Loucy (cell line): ENCODE measurements at regions not wholly inside any gene's neighbourhood (a gene's known extent, or its start where the extent isn't known, plus 50 kb on each side); places are given as distances from the start of the nearest gene placed in this dataset.

Experiments
- H2AFZ ChIP-seq: fragments of 200-600 bp; sonication (generic); 2 replicates; pipeline ENCODE4 v1.6.0; 2016; ENCODE audit warnings: antibody characterized with exemption, mild to moderate bottlenecking, low read length, moderate library complexity
- H3F3A ChIP-seq: fragments of 200-600 bp; 2 replicates; pipeline ENCODE4 v1.6.0; 2016; ENCODE audit warnings: antibody characterized with exemption, low read depth, mild to moderate bottlenecking
- H3K27me3 ChIP-seq: fragments of 200-600 bp; sonication (generic); 2 replicates; pipeline ENCODE4 v1.6.1; 2014; ENCODE audit warnings: low read length, mild to moderate bottlenecking; ENCODE audit not compliant: insufficient read depth, poor library complexity, severe bottlenecking
- H3K36me3 ChIP-seq: fragments of 200-600 bp; sonication (generic); 2 replicates; pipeline ENCODE4 v1.6.1; 2016; ENCODE audit warnings: low read length; ENCODE audit not compliant: insufficient read depth
- H3K4me1 ChIP-seq: fragments of 200-600 bp; sonication (generic); 2 replicates; pipeline ENCODE4 v1.5.1; 2014; ENCODE audit warnings: low read length, mild to moderate bottlenecking; ENCODE audit not compliant: insufficient read depth, poor library complexity, severe bottlenecking
- H3K4me2 ChIP-seq: fragments of 200-600 bp; sonication (generic); 2 replicates; pipeline ENCODE4 v1.6.0; 2014; ENCODE audit warnings: antibody characterized with exemption, low read length, low read depth, mild to moderate bottlenecking; ENCODE audit not compliant: poor library complexity, severe bottlenecking
- H3K4me3 ChIP-seq: fragments of 200-600 bp; sonication (generic); 2 replicates; pipeline ENCODE4 v1.5.1; 2014; ENCODE audit warnings: low read length, mild to moderate bottlenecking, mixed read lengths; ENCODE audit not compliant: poor library complexity, severe bottlenecking
- H3K79me2 ChIP-seq: fragments of 200-600 bp; sonication (generic); 2 replicates; pipeline ENCODE4 v1.6.1; 2014; ENCODE audit warnings: low read length; ENCODE audit not compliant: insufficient read depth
- H3K9ac ChIP-seq: fragments of 200-600 bp; sonication (generic); 2 replicates; pipeline ENCODE4 v1.6.0; 2014; ENCODE audit warnings: mild to moderate bottlenecking, low read depth, low read length, moderate library complexity; ENCODE audit not compliant: poor library complexity, severe bottlenecking
- H3K9me2 ChIP-seq: fragments of 200-600 bp; sonication (generic); replicated peaks from 2 replicates; pipeline ENCODE4 v1.6.1; 2016; ENCODE audit warnings: low read depth, low read length, mixed read lengths
- H3K9me3 ChIP-seq: fragments of 200-600 bp; sonication (generic); 2 replicates; pipeline ENCODE4 v1.6.1; 2014; ENCODE audit warnings: mild to moderate bottlenecking, antibody characterized with exemption, low read length, low read depth; ENCODE audit not compliant: insufficient read depth
- H4K20me1 ChIP-seq: fragments of 200-600 bp; sonication (generic); 2 replicates; pipeline ENCODE4 v1.6.0; 2014; ENCODE audit warnings: antibody characterized with exemption, low read length, mild to moderate bottlenecking; ENCODE audit not compliant: insufficient read depth, poor library complexity, severe bottlenecking
- EZH2phosphoT487 ChIP-seq: fragments of 200-600 bp; IDR thresholded peaks from 2 replicates; pipeline ENCODE4 v1.6.1; 2018; ENCODE audit warnings: antibody characterized with exemption, mild to moderate bottlenecking, moderate library complexity, borderline replicate concordance
- TF ChIP-seq, protein P1 (sequence below): fragments of 200-600 bp; sonication (generic); conservative IDR thresholded peaks from 2 replicates; pipeline ENCODE4 v1.5.1; 2014; ENCODE audit warnings: mild to moderate bottlenecking, antibody characterized with exemption, low read length

DNA sequence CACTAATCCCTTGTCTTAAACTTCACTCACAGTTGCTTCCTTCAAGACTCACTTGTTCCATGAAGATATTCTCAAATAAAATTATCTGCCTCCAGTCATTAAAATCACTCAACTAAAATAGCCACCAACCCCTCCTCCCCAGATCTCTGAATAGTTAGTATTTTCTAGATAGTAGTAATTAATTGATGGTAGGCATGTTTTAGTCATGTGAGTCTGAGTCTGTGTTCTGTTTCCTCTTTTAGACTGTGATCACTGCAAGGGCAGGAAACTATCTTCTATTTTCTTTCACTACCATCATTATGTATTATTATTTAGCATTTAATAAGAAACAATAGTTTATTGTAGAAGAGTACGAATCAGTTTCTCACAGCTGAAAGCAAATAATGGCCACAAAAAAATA is 1080.5 kb downstream of the IGSF11 start:
- no peaks in the 10 kb centered on the region for H3F3A ChIP-seq
- TF ChIP-seq, protein P1, sequence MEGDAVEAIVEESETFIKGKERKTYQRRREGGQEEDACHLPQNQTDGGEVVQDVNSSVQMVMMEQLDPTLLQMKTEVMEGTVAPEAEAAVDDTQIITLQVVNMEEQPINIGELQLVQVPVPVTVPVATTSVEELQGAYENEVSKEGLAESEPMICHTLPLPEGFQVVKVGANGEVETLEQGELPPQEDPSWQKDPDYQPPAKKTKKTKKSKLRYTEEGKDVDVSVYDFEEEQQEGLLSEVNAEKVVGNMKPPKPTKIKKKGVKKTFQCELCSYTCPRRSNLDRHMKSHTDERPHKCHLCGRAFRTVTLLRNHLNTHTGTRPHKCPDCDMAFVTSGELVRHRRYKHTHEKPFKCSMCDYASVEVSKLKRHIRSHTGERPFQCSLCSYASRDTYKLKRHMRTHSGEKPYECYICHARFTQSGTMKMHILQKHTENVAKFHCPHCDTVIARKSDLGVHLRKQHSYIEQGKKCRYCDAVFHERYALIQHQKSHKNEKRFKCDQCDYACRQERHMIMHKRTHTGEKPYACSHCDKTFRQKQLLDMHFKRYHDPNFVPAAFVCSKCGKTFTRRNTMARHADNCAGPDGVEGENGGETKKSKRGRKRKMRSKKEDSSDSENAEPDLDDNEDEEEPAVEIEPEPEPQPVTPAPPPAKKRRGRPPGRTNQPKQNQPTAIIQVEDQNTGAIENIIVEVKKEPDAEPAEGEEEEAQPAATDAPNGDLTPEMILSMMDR: no peak
- no peak for TF ChIP-seq EZH2phosphoT487
- H3K9ac ChIP-seq: no peak overlapping the region

DNA sequence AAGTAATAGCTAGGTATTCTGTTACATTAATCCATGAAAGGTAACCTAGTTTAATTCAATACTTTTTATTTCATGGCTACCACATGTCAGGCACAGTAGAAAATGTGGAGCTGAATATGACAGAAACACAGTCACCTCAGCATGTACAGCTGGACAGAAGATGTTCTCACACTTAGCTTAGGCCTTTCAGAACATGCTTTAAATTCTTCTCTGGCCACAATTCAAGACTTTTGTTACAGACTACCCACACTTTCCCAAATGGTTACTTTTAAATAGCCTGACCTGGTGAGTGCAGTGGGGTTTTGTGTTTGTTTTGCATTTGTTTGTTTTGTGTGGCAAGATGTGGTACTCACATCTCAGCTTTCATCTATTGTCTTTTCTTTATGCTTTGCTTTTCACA is 1079.5 kb downstream of the IGSF11 start:
- Histone ChIP-seq H3K27me3 (no peaks in the 10 kb centered on the region), H3K4me1 (no peaks in the 10 kb centered on the region), H3K9me3 (no peaks in the 10 kb centered on the region), H3K4me3 (no peak overlapping the region), H3F3A (no peaks in the 10 kb centered on the region), H3K79me2 (no peaks in the 10 kb centered on the region), H4K20me1 (no peaks in the 10 kb centered on the region), H3K9me2 (no peaks in the 10 kb centered on the region), H2AFZ (no peak overlapping the region), H3K36me3 (no peaks in the 10 kb centered on the region), H3K4me2 (no peak overlapping the region), H3K9ac (no peak overlapping the region)
- no peak for TF ChIP-seq EZH2phosphoT487
- TF ChIP-seq, protein P1: no peak

More for the DNA sequence above, 1080.5 kb downstream of the IGSF11 start:
- Histone ChIP-seq H3K4me3 (no peak overlapping the region), H3K9me3 (no peaks in the 10 kb centered on the region), H2AFZ (no peak overlapping the region), H3K27me3 (no peaks in the 10 kb centered on the region), H3K79me2 (no peaks in the 10 kb centered on the region), H3K4me1 (no peaks in the 10 kb centered on the region), H3K4me2 (no peak overlapping the region), H3K36me3 (no peaks in the 10 kb centered on the region), H3K9me2 (no peaks in the 10 kb centered on the region), H4K20me1 (no peaks in the 10 kb centered on the region)

DNA sequence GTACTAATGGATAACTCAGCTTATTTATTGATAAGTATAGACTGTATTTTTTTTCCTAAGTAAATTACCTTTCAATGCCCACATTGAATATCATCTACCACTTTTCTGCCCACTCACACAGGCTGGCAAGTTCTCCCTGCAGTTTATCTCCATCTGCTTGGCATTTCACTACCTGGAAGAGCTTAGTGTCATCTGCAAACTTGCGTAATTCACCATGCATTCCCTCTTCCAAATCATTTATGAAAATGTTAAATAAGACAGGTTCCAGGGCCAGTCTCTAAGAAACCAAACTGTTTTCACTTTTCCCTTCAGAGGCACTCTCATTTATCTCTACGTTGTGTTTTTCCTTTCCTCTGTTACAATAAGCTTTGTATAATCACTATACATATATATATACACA is 1076.6 kb downstream of the IGSF11 start:
- Histone ChIP-seq H3K9me3 (no peaks in the 10 kb centered on the region), H3F3A (no peaks in the 10 kb centered on the region), H3K4me3 (no peak overlapping the region), H3K27me3 (no peaks in the 10 kb centered on the region), H3K9me2 (no peaks in the 10 kb centered on the region), H3K4me1 (no peaks in the 10 kb centered on the region), H3K79me2 (no peaks in the 10 kb centered on the region), H3K9ac (no peak overlapping the region), H2AFZ (no peak overlapping the region), H3K36me3 (no peaks in the 10 kb centered on the region), H3K4me2 (no peak overlapping the region), H4K20me1 (no peaks in the 10 kb centered on the region)
- TF ChIP-seq EZH2phosphoT487: no peak
- TF ChIP-seq, protein P1: no peak
